ENCODE measurements at regions not wholly inside any gene's neighbourhood (a gene's known extent, or its start where the extent isn't known, plus 50 kb on each side); places are given as distances from the start of the nearest gene placed in this dataset.

DNA sequence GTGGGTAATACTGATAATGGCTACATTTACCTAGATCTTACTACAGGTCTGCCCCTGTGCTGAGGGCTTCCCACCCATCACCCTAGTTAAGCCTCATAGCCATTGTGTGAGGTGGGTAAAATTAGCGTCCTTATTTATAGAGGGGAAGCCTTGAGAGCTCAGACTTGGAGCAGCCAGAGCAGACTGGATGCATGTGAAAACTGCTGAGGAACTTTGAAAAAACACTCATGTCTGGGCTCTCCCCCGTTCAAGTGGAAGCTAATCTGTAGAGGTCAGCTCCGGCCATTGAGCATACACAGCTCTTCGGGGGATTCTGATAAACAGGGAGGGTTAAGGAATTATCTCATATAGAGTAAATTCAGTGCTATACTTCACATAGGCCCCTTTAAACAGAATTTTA is 389.7 kb downstream of the RPS6KC1 start:
- peaks cover 5% of the 10 kb centered on the region for H3K27me3 Mint-ChIP-seq (ENCODE audit: unreplicated experiment)
- DNase-seq (ENCODE audit: extremely low spot score, unreplicated experiment): no peak
- no peak overlapping the region for H3K27ac Mint-ChIP-seq (ENCODE audit: unreplicated experiment)
- no peaks in the 10 kb centered on the region for H3K9me3 Mint-ChIP-seq (ENCODE audit: unreplicated experiment)
- no peak overlapping the region for H3K4me3 Mint-ChIP-seq (ENCODE audit: unreplicated experiment)
- H3K4me1 Mint-ChIP-seq (ENCODE audit: unreplicated experiment): no peaks in the 10 kb centered on the region
- TF ChIP-seq, protein P1, sequence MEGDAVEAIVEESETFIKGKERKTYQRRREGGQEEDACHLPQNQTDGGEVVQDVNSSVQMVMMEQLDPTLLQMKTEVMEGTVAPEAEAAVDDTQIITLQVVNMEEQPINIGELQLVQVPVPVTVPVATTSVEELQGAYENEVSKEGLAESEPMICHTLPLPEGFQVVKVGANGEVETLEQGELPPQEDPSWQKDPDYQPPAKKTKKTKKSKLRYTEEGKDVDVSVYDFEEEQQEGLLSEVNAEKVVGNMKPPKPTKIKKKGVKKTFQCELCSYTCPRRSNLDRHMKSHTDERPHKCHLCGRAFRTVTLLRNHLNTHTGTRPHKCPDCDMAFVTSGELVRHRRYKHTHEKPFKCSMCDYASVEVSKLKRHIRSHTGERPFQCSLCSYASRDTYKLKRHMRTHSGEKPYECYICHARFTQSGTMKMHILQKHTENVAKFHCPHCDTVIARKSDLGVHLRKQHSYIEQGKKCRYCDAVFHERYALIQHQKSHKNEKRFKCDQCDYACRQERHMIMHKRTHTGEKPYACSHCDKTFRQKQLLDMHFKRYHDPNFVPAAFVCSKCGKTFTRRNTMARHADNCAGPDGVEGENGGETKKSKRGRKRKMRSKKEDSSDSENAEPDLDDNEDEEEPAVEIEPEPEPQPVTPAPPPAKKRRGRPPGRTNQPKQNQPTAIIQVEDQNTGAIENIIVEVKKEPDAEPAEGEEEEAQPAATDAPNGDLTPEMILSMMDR (IDR thresholded peaks at IDR 0.05): no peak
- no peaks in the 10 kb centered on the region for H3K36me3 Mint-ChIP-seq (ENCODE audit: unreplicated experiment)

DNA sequence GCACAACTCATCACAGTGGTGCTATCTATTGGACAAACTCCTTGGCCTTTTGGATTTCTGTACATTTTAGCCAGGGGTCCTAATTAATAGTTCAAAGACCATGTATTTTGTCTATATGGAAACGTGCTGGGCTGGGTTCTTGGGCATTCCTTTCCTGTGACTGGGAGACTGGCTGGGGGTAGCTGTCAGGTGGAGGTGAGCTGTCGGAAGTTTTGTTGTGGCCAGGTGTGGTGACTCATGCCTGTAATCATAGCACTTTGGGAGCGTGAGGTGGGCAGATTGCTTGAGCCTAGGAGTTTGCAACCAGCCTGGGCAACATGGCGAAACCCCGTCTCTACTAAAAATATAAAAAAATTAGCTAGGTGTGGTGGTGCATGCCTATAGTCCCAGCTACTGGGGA is 392.4 kb downstream of the RPS6KC1 start:
- peaks cover 5% of the 10 kb centered on the region for H3K27me3 Mint-ChIP-seq (ENCODE audit: unreplicated experiment)
- H3K4me1 Mint-ChIP-seq (ENCODE audit: unreplicated experiment): no peaks in the 10 kb centered on the region
- H3K36me3 Mint-ChIP-seq (ENCODE audit: unreplicated experiment): no peaks in the 10 kb centered on the region
- H3K27ac Mint-ChIP-seq (ENCODE audit: unreplicated experiment): no peak overlapping the region
- TF ChIP-seq, protein P1 (IDR thresholded peaks at IDR 0.05): no peak
- H3K9me3 Mint-ChIP-seq (ENCODE audit: unreplicated experiment): no peaks in the 10 kb centered on the region
- DNase-seq (ENCODE audit: extremely low spot score, unreplicated experiment): no peak
- no peak overlapping the region for H3K4me3 Mint-ChIP-seq (ENCODE audit: unreplicated experiment)

DNA sequence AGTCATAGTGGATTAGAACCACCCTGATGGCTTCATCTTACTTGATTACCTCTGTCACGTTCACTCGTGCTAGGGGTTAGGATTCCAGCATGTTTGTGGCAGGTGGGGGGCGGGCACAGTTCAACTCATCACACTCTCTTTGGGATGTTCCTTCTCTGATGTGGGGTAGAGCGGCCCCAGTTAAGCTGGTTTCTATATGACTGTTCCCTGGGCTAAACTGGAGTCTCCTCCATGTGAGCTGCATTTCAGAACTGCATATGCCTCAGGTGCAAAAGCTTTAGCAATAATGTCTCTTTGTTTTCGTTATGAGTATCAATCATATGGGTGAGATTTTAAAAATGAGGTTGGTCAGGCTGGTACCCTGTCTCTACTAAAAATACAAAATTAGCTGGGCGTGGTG is 393.2 kb downstream of the RPS6KC1 start:
- Mint-ChIP-seq H3K9me3 (ENCODE audit: unreplicated experiment) (no peaks in the 10 kb centered on the region), H3K36me3 (ENCODE audit: unreplicated experiment) (no peaks in the 10 kb centered on the region), H3K4me1 (ENCODE audit: unreplicated experiment) (no peaks in the 10 kb centered on the region), H3K27me3 (ENCODE audit: unreplicated experiment) (peaks cover 5% of the 10 kb centered on the region), H3K27ac (ENCODE audit: unreplicated experiment) (no peak overlapping the region), H3K4me3 (ENCODE audit: unreplicated experiment) (no peak overlapping the region)
- no peak for DNase-seq (ENCODE audit: extremely low spot score, unreplicated experiment)
- TF ChIP-seq, protein P1 (IDR thresholded peaks at IDR 0.05): no peak

DNA sequence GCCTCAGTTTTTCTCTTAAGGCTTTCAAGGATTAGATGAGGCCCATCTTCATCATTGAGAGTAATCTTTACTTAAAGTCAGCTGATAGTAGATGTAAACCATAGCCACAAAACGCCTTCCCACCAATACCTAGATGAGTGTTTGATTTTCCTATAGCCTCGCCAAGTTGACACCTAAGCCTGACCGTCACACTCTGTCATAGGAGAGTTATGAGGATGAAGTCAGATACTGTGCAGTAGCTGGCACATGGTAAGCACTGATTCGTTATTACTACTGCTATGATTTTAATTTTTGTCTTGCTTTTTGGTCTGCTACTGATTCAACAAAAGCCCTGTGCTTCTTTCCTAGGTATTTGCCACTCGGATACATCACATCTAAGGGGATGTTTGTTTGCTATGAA is 395.5 kb downstream of the RPS6KC1 start:
- Mint-ChIP-seq H3K4me1 (ENCODE audit: unreplicated experiment) (no peaks in the 10 kb centered on the region), H3K9me3 (ENCODE audit: unreplicated experiment) (no peaks in the 10 kb centered on the region), H3K4me3 (ENCODE audit: unreplicated experiment) (no peak overlapping the region), H3K27me3 (ENCODE audit: unreplicated experiment) (peaks cover 7% of the 10 kb centered on the region), H3K36me3 (ENCODE audit: unreplicated experiment) (no peaks in the 10 kb centered on the region), H3K27ac (ENCODE audit: unreplicated experiment) (no peak overlapping the region)
- no peak for DNase-seq (ENCODE audit: extremely low spot score, unreplicated experiment)
- TF ChIP-seq, protein P1 (IDR thresholded peaks at IDR 0.05): no peak

DNA sequence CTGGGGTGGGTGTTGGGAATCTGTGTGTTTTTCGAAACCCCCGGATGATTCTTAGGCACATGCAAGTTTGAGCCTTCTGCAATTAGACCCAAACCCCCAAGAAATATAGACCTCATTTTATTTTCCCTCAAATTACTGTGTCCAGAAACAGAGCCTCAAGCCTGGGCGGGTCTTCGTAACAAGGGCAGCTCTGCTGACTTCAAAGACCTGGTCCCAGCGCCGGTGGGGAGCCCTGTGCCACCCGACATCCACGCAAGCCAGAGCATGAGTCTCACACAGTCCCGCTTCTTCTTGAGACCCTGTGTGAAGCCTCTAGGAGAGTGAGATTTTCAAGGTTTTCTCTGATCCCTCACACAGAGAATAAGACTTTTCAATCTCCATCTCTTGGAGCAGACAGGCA is 397.3 kb downstream of the RPS6KC1 start:
- no peaks in the 10 kb centered on the region for H3K4me1 Mint-ChIP-seq (ENCODE audit: unreplicated experiment)

More for the DNA sequence above, 397.3 kb downstream of the RPS6KC1 start:
- H3K27ac Mint-ChIP-seq (ENCODE audit: unreplicated experiment): no peak overlapping the region
- no peaks in the 10 kb centered on the region for H3K36me3 Mint-ChIP-seq (ENCODE audit: unreplicated experiment)
- TF ChIP-seq, protein P1 (IDR thresholded peaks at IDR 0.05): no peak
- no peak for DNase-seq (ENCODE audit: extremely low spot score, unreplicated experiment)
- H3K27me3 Mint-ChIP-seq (ENCODE audit: unreplicated experiment): peaks cover 10% of the 10 kb centered on the region
- no peak overlapping the region for H3K4me3 Mint-ChIP-seq (ENCODE audit: unreplicated experiment)
- no peaks in the 10 kb centered on the region for H3K9me3 Mint-ChIP-seq (ENCODE audit: unreplicated experiment)

All from osteocyte (in vitro differentiated cells).